HG03095 (cell line): ENCODE measurements at regions not wholly inside any gene's neighbourhood (a gene's known extent, or its start where the extent isn't known, plus 50 kb on each side); places are given as distances from the start of the nearest gene placed in this dataset.

Source experiments
- ATAC-seq: cut with Tn5 transposase; IDR thresholded peaks from one replicate; pipeline ENCODE4 v1.9.1; 2021; ENCODE audit warnings: moderate library complexity; ENCODE audit not compliant: unreplicated experiment

- ATAC-seq: no peak
These were observed 354.9 kb downstream of the TFAP2A start for GRCh38 chr6:10060004-10060403.

GRCh38 chr6:10054672-10055071, 360.2 kb downstream of the TFAP2A start:
- no peak for ATAC-seq

GRCh38 chr6:10051283-10051682, 363.6 kb downstream of the TFAP2A start:
- no peak for ATAC-seq

- ATAC-seq: no peak
These were observed 366.2 kb downstream of the TFAP2A start for GRCh38 chr6:10048370-10049297.

GRCh38 chr6:10042280-10042679, 372.6 kb downstream of the TFAP2A start:
- ATAC-seq: no peak

- no peak for ATAC-seq
These were observed 381.5 kb downstream of the TFAP2A start for GRCh38 chr6:10033223-10033829.

GRCh38 chr6:10031617-10032016, 383.3 kb downstream of the TFAP2A start:
- ATAC-seq: no peak

- ATAC-seq: no peak
These were observed 383.8 kb downstream of the TFAP2A start for GRCh38 chr6:10030942-10031537.

- ATAC-seq: no peak
These were observed 386.7 kb downstream of the TFAP2A start for GRCh38 chr6:10028222-10028621.

- ATAC-seq: no peak
These were observed 395.0 kb downstream of the TFAP2A start for GRCh38 chr6:10019851-10020250.

GRCh38 chr6:10014557-10014956, 400.3 kb downstream of the TFAP2A start:
- ATAC-seq: no peak

- ATAC-seq: no peak
These were observed 414.3 kb downstream of the TFAP2A start for GRCh38 chr6:10000551-10000950.

GRCh38 chr6:9999796-10000195, 415.1 kb downstream of the TFAP2A start:
- ATAC-seq: no peak

GRCh38 chr6:9986273-9986672, 428.6 kb downstream of the TFAP2A start:
- ATAC-seq: no peak

- no peak for ATAC-seq
These were observed 429.4 kb downstream of the TFAP2A start for GRCh38 chr6:9985481-9985880.

GRCh38 chr6:9984607-9985006, 430.3 kb downstream of the TFAP2A start:
- no peak for ATAC-seq

- ATAC-seq: no peak
These were observed 431.7 kb downstream of the TFAP2A start for GRCh38 chr6:9983168-9983567.

- no peak for ATAC-seq
These were observed 432.7 kb downstream of the TFAP2A start for GRCh38 chr6:9982215-9982614.

- no peak for ATAC-seq
These were observed 434.9 kb downstream of the TFAP2A start for GRCh38 chr6:9979996-9980395.

- no peak for ATAC-seq
These were observed 436.4 kb downstream of the TFAP2A start for GRCh38 chr6:9978480-9978879.

- ATAC-seq: no peak
These were observed 437.5 kb downstream of the TFAP2A start for GRCh38 chr6:9977411-9977810.

GRCh38 chr6:9961646-9962045, 453.2 kb downstream of the TFAP2A start:
- ATAC-seq: no peak
